K562 (cell line): ENCODE measurements at regions not wholly inside any gene's neighbourhood (a gene's known extent, or its start where the extent isn't known, plus 50 kb on each side); places are given as distances from the start of the nearest gene placed in this dataset.

Source experiments
- REST ChIP-seq, 2 experiments: fragments of 450-650 bp; formaldehyde crosslinking in 1 of 2; IDR thresholded peaks; 2 replicates each; pipeline versions ENCODE4 v1.4.0 to v1.6.1; 2014 to 2020; ENCODE audit warnings: mild to moderate bottlenecking in 2 of 2, borderline replicate concordance in 1 of 2, low read depth in 1 of 2

GRCh38 chr12:28817524-28817923 lies 331.6 kb upstream of the FAR2 start (continued):
- 0 out of 2 replicates have a peak, but pooled peaks have one; percentile 23 for TF ChIP-seq REST (IDR thresholded peaks at IDR 0.05; ENCODE audit: borderline replicate concordance)
- no peak for TF ChIP-seq REST (CRISPR knock-in tag; IDR thresholded peaks at IDR 0.05; ENCODE audit: low read depth)
